Neural cell (in vitro differentiated cells): ENCODE measurements at regions not wholly inside any gene's neighbourhood (a gene's known extent, or its start where the extent isn't known, plus 50 kb on each side); places are given as distances from the start of the nearest gene placed in this dataset.

ENCODE experiments used
- H2AFZ ChIP-seq: fragments of 200-600, 300-800 bp; sonication (generic), shearing (Covaris generic); 2 replicates; pipeline ENCODE4 v1.6.0; 2014; ENCODE audit warnings: low read depth, mild to moderate bottlenecking, antibody characterized with exemption, low read length, moderate library complexity
- H3F3A ChIP-seq: fragments of 200-600 bp; shearing (Covaris generic); 2 replicates; pipeline ENCODE4 v1.6.1; 2016; ENCODE audit warnings: mild to moderate bottlenecking, moderate library complexity, mixed read lengths, antibody characterized with exemption, low read length; ENCODE audit not compliant: insufficient read depth, poor library complexity, severe bottlenecking
- H3K27ac ChIP-seq: fragments of 200-600, 300-800 bp; sonication (generic), shearing (Covaris generic); 2 replicates; pipeline ENCODE4 v1.5.1; 2014; ENCODE audit warnings: mild to moderate bottlenecking, low read length, moderate library complexity
- H3K27me3 ChIP-seq: fragments of 300-800, 200-600 bp; sonication (generic), shearing (Covaris generic); 2 replicates; pipeline ENCODE4 v1.6.0; 2014; ENCODE audit warnings: mild to moderate bottlenecking, low read depth, low read length, moderate library complexity; ENCODE audit not compliant: insufficient read depth
- H3K36me3 ChIP-seq: fragments of 300-800, 200-600 bp; sonication (generic), shearing (Covaris generic); 2 replicates; pipeline ENCODE4 v1.5.1; 2014; ENCODE audit warnings: mild to moderate bottlenecking, antibody characterized with exemption, low read length, moderate library complexity; ENCODE audit not compliant: insufficient read depth
- H3K4me2 ChIP-seq: fragments of 300-800, 200-600 bp; sonication (generic), shearing (Covaris generic); 2 replicates; pipeline ENCODE4 v1.6.0; 2014; ENCODE audit warnings: mild to moderate bottlenecking, low read length
- H3K4me3 ChIP-seq: fragments of 300-800, 200-600 bp; sonication (generic), shearing (Covaris generic); 2 replicates; pipeline ENCODE4 v1.5.1; 2014; ENCODE audit warnings: mild to moderate bottlenecking, low read length, moderate library complexity
- H3K79me2 ChIP-seq: fragments of 200-600 bp; shearing (Covaris generic); replicated peaks from 2 replicates; pipeline ENCODE4 v1.6.0; 2014; ENCODE audit warnings: mild to moderate bottlenecking, low read length, moderate library complexity; ENCODE audit not compliant: insufficient read depth
- H3K9ac ChIP-seq: fragments of 300-800, 200-600 bp; sonication (generic), shearing (Covaris generic); 2 replicates; pipeline ENCODE4 v1.6.1; 2016; ENCODE audit warnings: mild to moderate bottlenecking, low read length, mixed read lengths
- H3K9me2 ChIP-seq: fragments of 200-600 bp; shearing (Covaris generic); 2 replicates; pipeline ENCODE4 v1.6.1; 2016; ENCODE audit warnings: mild to moderate bottlenecking, low read length, mixed read lengths; ENCODE audit not compliant: insufficient read depth
- H3K9me3 ChIP-seq: fragments of 200-600, 300-800 bp; sonication (generic), shearing (Covaris generic); 2 replicates; pipeline ENCODE4 v1.6.1; 2016; ENCODE audit warnings: mild to moderate bottlenecking, mixed run types, low read length, moderate library complexity, mixed read lengths
- H4K20me1 ChIP-seq: fragments of 200-600 bp; shearing (Covaris generic); 2 replicates; pipeline ENCODE4 v1.6.1; 2016; ENCODE audit warnings: mild to moderate bottlenecking, mixed run types; ENCODE audit not compliant: insufficient read depth
- EP300 ChIP-seq: fragments of 450-650 bp; conservative IDR thresholded peaks from 2 replicates; pipeline ENCODE4 v1.6.1; 2014; ENCODE audit warnings: antibody characterized with exemption, mild to moderate bottlenecking, moderate library complexity; ENCODE audit not compliant: poor library complexity, severe bottlenecking
- EZH2 ChIP-seq: fragments of 200-600, 300-800 bp; shearing (Covaris generic), sonication (generic); IDR thresholded peaks from 2 replicates; pipeline ENCODE4 v1.6.1; 2014; ENCODE audit warnings: antibody characterized with exemption, low read length, borderline replicate concordance, mild to moderate bottlenecking; ENCODE audit not compliant: insufficient read depth, poor library complexity, severe bottlenecking
- MXI1 ChIP-seq: fragments of 450-650 bp; conservative IDR thresholded peaks from 2 replicates; pipeline ENCODE4 v1.6.1; 2014; ENCODE audit warnings: antibody characterized with exemption, mild to moderate bottlenecking; ENCODE audit not compliant: poor library complexity, severe bottlenecking
- POLR2AphosphoS5 ChIP-seq: IDR thresholded peaks from 2 replicates; pipeline ENCODE4 v1.6.1; 2012
- RAD21 ChIP-seq: fragments of 450-650 bp; conservative IDR thresholded peaks from 2 replicates; pipeline ENCODE4 v1.6.1; 2014; ENCODE audit warnings: antibody characterized with exemption, mild to moderate bottlenecking, moderate library complexity
- SMC3 ChIP-seq: fragments of 450-650 bp; conservative IDR thresholded peaks from 2 replicates; pipeline ENCODE4 v1.6.1; 2014; ENCODE audit warnings: antibody characterized with exemption, mild to moderate bottlenecking, moderate library complexity; ENCODE audit not compliant: poor library complexity
- TAF1 ChIP-seq: IDR thresholded peaks from 2 replicates; pipeline ENCODE4 v1.6.1; 2012; ENCODE audit warnings: low read depth
- TF ChIP-seq, protein P1 (sequence below): IDR thresholded peaks from 2 replicates; pipeline ENCODE4 v1.6.1; 2012; ENCODE audit warnings: borderline replicate concordance
- TF ChIP-seq, protein P2 (sequence below): fragments of 450-650 bp; IDR thresholded peaks from 2 replicates; pipeline ENCODE4 v1.5.1; 2014; ENCODE audit warnings: antibody characterized with exemption, mild to moderate bottlenecking, moderate library complexity; ENCODE audit not compliant: poor library complexity, severe bottlenecking

DNA sequence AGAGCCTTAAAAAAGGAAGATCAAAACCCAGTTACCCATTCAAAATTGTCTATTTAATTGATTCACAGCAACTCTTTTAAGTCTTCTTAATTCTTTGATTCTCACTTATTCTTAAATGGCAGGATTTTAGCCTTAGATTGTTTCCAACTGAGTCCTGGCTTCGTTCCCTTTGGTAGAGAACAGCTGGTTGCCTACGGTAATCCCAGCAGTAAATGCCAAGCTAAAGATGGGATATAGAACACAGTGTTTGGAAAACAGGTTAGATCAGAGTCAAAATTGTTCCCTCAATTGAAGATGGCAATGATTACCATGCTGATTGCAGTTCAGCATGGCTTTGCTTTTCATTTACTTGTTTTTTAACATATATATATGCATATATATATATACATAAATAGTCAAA is 300.9 kb downstream of the PYDC2 start:
- Histone ChIP-seq H2AFZ (no peak overlapping the region), H3K4me2 (no peak overlapping the region), H4K20me1 (no peaks in the 10 kb centered on the region), H3K27me3 (no peaks in the 10 kb centered on the region), H3K9me2 (no peaks in the 10 kb centered on the region), H3K9ac (no peak overlapping the region), H3K4me3 (no peak overlapping the region), H3K9me3 (no peaks in the 10 kb centered on the region), H3K79me2 (no peaks in the 10 kb centered on the region), H3K36me3 (no peaks in the 10 kb centered on the region), H3K27ac (no peak overlapping the region), H3F3A (no peaks in the 10 kb centered on the region)
- no peak for TF ChIP-seq SMC3
- TF ChIP-seq, protein P1, sequence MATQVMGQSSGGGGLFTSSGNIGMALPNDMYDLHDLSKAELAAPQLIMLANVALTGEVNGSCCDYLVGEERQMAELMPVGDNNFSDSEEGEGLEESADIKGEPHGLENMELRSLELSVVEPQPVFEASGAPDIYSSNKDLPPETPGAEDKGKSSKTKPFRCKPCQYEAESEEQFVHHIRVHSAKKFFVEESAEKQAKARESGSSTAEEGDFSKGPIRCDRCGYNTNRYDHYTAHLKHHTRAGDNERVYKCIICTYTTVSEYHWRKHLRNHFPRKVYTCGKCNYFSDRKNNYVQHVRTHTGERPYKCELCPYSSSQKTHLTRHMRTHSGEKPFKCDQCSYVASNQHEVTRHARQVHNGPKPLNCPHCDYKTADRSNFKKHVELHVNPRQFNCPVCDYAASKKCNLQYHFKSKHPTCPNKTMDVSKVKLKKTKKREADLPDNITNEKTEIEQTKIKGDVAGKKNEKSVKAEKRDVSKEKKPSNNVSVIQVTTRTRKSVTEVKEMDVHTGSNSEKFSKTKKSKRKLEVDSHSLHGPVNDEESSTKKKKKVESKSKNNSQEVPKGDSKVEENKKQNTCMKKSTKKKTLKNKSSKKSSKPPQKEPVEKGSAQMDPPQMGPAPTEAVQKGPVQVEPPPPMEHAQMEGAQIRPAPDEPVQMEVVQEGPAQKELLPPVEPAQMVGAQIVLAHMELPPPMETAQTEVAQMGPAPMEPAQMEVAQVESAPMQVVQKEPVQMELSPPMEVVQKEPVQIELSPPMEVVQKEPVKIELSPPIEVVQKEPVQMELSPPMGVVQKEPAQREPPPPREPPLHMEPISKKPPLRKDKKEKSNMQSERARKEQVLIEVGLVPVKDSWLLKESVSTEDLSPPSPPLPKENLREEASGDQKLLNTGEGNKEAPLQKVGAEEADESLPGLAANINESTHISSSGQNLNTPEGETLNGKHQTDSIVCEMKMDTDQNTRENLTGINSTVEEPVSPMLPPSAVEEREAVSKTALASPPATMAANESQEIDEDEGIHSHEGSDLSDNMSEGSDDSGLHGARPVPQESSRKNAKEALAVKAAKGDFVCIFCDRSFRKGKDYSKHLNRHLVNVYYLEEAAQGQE: no peak
- TF ChIP-seq RAD21: no peak
- no peak for TF ChIP-seq POLR2AphosphoS5
- TF ChIP-seq, protein P2, sequence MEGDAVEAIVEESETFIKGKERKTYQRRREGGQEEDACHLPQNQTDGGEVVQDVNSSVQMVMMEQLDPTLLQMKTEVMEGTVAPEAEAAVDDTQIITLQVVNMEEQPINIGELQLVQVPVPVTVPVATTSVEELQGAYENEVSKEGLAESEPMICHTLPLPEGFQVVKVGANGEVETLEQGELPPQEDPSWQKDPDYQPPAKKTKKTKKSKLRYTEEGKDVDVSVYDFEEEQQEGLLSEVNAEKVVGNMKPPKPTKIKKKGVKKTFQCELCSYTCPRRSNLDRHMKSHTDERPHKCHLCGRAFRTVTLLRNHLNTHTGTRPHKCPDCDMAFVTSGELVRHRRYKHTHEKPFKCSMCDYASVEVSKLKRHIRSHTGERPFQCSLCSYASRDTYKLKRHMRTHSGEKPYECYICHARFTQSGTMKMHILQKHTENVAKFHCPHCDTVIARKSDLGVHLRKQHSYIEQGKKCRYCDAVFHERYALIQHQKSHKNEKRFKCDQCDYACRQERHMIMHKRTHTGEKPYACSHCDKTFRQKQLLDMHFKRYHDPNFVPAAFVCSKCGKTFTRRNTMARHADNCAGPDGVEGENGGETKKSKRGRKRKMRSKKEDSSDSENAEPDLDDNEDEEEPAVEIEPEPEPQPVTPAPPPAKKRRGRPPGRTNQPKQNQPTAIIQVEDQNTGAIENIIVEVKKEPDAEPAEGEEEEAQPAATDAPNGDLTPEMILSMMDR: no peak
- no peak for TF ChIP-seq EP300
- no peak for TF ChIP-seq EZH2
- TF ChIP-seq TAF1: no peak
- no peak for TF ChIP-seq MXI1

DNA sequence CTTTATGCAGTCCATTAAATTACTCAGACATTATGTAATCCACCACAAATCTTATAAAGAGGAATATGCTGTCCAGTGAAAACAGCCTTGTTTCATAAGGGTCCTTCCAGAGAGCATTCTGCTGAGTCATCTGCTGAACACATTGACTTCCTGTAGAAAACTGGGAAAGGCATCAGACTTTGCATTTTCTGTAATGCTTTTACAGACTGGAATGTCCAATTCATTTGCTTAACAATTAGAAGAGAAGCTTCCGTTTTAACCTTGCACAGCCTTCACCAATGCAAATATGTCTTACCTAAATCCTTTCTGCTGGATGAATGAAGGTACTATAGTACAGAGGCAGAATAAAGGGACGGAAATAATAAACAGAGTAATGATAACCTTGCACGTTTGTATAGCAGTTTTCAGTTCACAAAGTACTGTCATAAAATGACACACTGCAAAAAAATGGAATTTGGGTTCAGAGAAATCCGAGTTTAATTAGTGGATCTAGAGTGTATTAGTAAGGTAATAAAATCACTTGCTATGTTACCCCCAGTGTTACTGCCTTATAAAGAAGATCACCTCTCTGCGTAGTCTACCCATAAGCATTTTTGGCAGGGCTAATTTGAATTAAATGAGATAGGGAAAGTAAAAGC is 301.5 kb downstream of the PYDC2 start:
- Histone ChIP-seq H4K20me1 (no peaks in the 10 kb centered on the region), H3K79me2 (no peaks in the 10 kb centered on the region), H2AFZ (no peak overlapping the region), H3F3A (no peaks in the 10 kb centered on the region), H3K4me2 (no peak overlapping the region), H3K9me3 (no peaks in the 10 kb centered on the region), H3K4me3 (no peak overlapping the region), H3K9me2 (no peaks in the 10 kb centered on the region), H3K36me3 (no peaks in the 10 kb centered on the region), H3K27ac (no peak overlapping the region), H3K9ac (no peak overlapping the region), H3K27me3 (no peaks in the 10 kb centered on the region)
- TF ChIP-seq EP300: no peak
- no peak for TF ChIP-seq EZH2
- no peak for TF ChIP-seq MXI1
- TF ChIP-seq RAD21: no peak
- TF ChIP-seq, protein P2: no peak
